ENCODE measurements at regions not wholly inside any gene's neighbourhood (a gene's known extent, or its start where the extent isn't known, plus 50 kb on each side); places are given as distances from the start of the nearest gene placed in this dataset.

GRCh38 chrX:104420907-104421306 is 145.1 kb upstream of the IL1RAPL2 start:
- TF ChIP-seq, protein P1, sequence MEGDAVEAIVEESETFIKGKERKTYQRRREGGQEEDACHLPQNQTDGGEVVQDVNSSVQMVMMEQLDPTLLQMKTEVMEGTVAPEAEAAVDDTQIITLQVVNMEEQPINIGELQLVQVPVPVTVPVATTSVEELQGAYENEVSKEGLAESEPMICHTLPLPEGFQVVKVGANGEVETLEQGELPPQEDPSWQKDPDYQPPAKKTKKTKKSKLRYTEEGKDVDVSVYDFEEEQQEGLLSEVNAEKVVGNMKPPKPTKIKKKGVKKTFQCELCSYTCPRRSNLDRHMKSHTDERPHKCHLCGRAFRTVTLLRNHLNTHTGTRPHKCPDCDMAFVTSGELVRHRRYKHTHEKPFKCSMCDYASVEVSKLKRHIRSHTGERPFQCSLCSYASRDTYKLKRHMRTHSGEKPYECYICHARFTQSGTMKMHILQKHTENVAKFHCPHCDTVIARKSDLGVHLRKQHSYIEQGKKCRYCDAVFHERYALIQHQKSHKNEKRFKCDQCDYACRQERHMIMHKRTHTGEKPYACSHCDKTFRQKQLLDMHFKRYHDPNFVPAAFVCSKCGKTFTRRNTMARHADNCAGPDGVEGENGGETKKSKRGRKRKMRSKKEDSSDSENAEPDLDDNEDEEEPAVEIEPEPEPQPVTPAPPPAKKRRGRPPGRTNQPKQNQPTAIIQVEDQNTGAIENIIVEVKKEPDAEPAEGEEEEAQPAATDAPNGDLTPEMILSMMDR (IDR thresholded peaks at IDR 0.05): no peak
- TF ChIP-seq POLR2AphosphoS5 (IDR thresholded peaks at IDR 0.05) (no peak), POLR2A (IDR thresholded peaks at IDR 0.05) (no peak), EP300 (IDR thresholded peaks at IDR 0.05) (no peak)

Measured in suprapubic skin (tissue), 4 donors.